ENCODE measurements at regions not wholly inside any gene's neighbourhood (a gene's known extent, or its start where the extent isn't known, plus 50 kb on each side); places are given as distances from the start of the nearest gene placed in this dataset.
"Not testable (repeated sequence)": the region's sequence is repeated elsewhere in the genome, so short reads cannot be mapped to it uniquely, and the experiment has no call there.

GRCh38 chr1:232416026-232416568 is 213.8 kb downstream of the SIPA1L2 start (continued):
- no peak for TF ChIP-seq FUS (optimal IDR thresholded peaks at IDR 0.05; ENCODE audit: low read depth, low read length)
- TF ChIP-seq IRF9 (tag; IDR thresholded peaks at IDR 0.05): no peak

- H2AFZ ChIP-seq (ENCODE audit: low read depth, low read length); H3K9me1 ChIP-seq (ENCODE audit: control insufficient read depth, insufficient read depth, low read length); H3K9me3 ChIP-seq (replicated peaks; ENCODE audit: control insufficient read depth, insufficient read depth, low read depth, low read length); CTCF ChIA-PET (ENCODE audit: low intra/inter-chr PET ratio); in situ Hi-C loops (cut with MboI); H3K27ac ChIP-seq (ENCODE audit: extremely low read depth, low read depth, low read length); H3K36me3 ChIP-seq (ENCODE audit: control insufficient read depth, insufficient read depth, low read length); DNase-seq (ENCODE audit: extremely low read depth in 1 of 4, low spot score in 3 of 4); H3K27me3 ChIP-seq (ENCODE audit: control insufficient read depth in 2 of 2, insufficient read depth in 2 of 2, low read length in 2 of 2); H4K20me1 ChIP-seq (replicated peaks; ENCODE audit: control insufficient read depth, insufficient read depth, low read length); H3K9ac ChIP-seq (ENCODE audit: insufficient read depth in 1 of 2, low read depth in 2 of 2, low read length in 2 of 2); ATAC-seq; intact Hi-C loops (cut with micrococcal nuclease); FAIRE-seq; H3K79me2 ChIP-seq (ENCODE audit: control insufficient read depth, insufficient read depth, low read length); POLR2A ChIA-PET; H3K4me1 ChIP-seq (replicated peaks in 1 of 2; ENCODE audit: control insufficient read depth in 2 of 2, insufficient read depth in 2 of 2, low read length in 2 of 2); BruUV-seq (replicated peaks); H3K4me3 ChIP-seq; H3K4me2 ChIP-seq (ENCODE audit: insufficient read depth, low read length): not testable (repeated sequence)
- under 1% methylated on average over 10 of the region's 10 CpGs for WGBS (ENCODE audit: insufficient coverage, low coverage, missing lambda C conversion rate)
Observed at GRCh38 chr1:232415481-232415880, 214.5 kb downstream of the SIPA1L2 start.

GRCh38 chr1:232414100-232414499 is 215.8 kb downstream of the SIPA1L2 start:
- FAIRE-seq (no peak), DNase-seq (ENCODE audit: extremely low read depth in 1 of 4, low spot score in 3 of 4) (no peak), ATAC-seq (no peak)
- CTCF ChIA-PET (ENCODE audit: low intra/inter-chr PET ratio): no interaction called here
- Histone ChIP-seq H3K9ac (ENCODE audit: insufficient read depth in 1 of 2, low read depth in 2 of 2, low read length in 2 of 2) (no peak overlapping the region), H3K4me2 (ENCODE audit: insufficient read depth, low read length) (no peak overlapping the region), H2AFZ (ENCODE audit: low read depth, low read length) (no peak overlapping the region), H3K9me1 (ENCODE audit: control insufficient read depth, insufficient read depth, low read length) (no peaks in the 10 kb centered on the region), H3K9me3 (replicated peaks; ENCODE audit: control insufficient read depth, insufficient read depth, low read depth, low read length) (no peaks in the 10 kb centered on the region), H3K4me3 (no peak overlapping the region), H3K36me3 (ENCODE audit: control insufficient read depth, insufficient read depth, low read length) (no peaks in the 10 kb centered on the region), H3K27me3 (ENCODE audit: control insufficient read depth in 2 of 2, insufficient read depth in 2 of 2, low read length in 2 of 2) (no peaks in the 10 kb centered on the region; a peak in 1 of 5 replicates), H3K4me1 (replicated peaks in 1 of 2; ENCODE audit: control insufficient read depth in 2 of 2, insufficient read depth in 2 of 2, low read length in 2 of 2) (no peaks in the 10 kb centered on the region), H3K79me2 (ENCODE audit: control insufficient read depth, insufficient read depth, low read length) (no peaks in the 10 kb centered on the region), H4K20me1 (replicated peaks; ENCODE audit: control insufficient read depth, insufficient read depth, low read length) (no peaks in the 10 kb centered on the region), H3K27ac (ENCODE audit: extremely low read depth, low read depth, low read length) (no peak overlapping the region)
- BruUV-seq (replicated peaks): no TSS peak
- WGBS (ENCODE audit: insufficient coverage, low coverage, missing lambda C conversion rate): 8% methylated on average over 7 of the region's 7 CpGs
- intact Hi-C loops (cut with micrococcal nuclease) (no loop called here), in situ Hi-C loops (cut with MboI) (no loop called here)
- POLR2A ChIA-PET: interaction anchor here (1.2 kb wide), 1 partner anchor 12 kb away, joined by 3 read pairs; no protein-coding TSS in a partner anchor
- TF ChIP-seq ZKSCAN8 (CRISPR knock-in tag; IDR thresholded peaks at IDR 0.05) (no peak), GTF2E2 (tag; IDR thresholded peaks at IDR 0.05) (no peak), POLR2B (IDR thresholded peaks at IDR 0.05; ENCODE audit: low read depth, partially characterized antibody) (no peak), KLF13 (tag; IDR thresholded peaks at IDR 0.05; ENCODE audit: borderline replicate concordance, low read depth) (no peak), ZNF175 (CRISPR knock-in tag; IDR thresholded peaks at IDR 0.05; ENCODE audit: low read depth) (no peak), PHF8 (IDR thresholded peaks at IDR 0.05; ENCODE audit: borderline replicate concordance, low read length) (no peak), POLR2G (IDR thresholded peaks at IDR 0.05; ENCODE audit: low read depth, low read length) (no peak), BRF2 (IDR thresholded peaks at IDR 0.05; ENCODE audit: borderline replicate concordance, insufficient read depth, insufficient read length) (no peak), SP2 (IDR thresholded peaks at IDR 0.05; ENCODE audit: extremely low read depth, low read depth, low read length, poor library complexity, severe bottlenecking) (no peak), ZNF143 (CRISPR knock-in tag; IDR thresholded peaks at IDR 0.05) (no peak)

Data from K562 (cell line).